Gastroesophageal sphincter (tissue), 3 donors: ENCODE measurements at regions not wholly inside any gene's neighbourhood (a gene's known extent, or its start where the extent isn't known, plus 50 kb on each side); places are given as distances from the start of the nearest gene placed in this dataset.

ENCODE experiments used
- EP300 ChIP-seq: sonication (generic); formaldehyde crosslinking; IDR thresholded peaks from one replicate; pipeline ENCODE4 v1.6.1; 2017; ENCODE audit warnings: antibody characterized with exemption, mild to moderate bottlenecking
- POLR2AphosphoS5 ChIP-seq: sonication (generic); formaldehyde crosslinking; IDR thresholded peaks from one replicate; pipeline ENCODE4 v1.6.1; 2017; ENCODE audit warnings: antibody characterized with exemption
- TF ChIP-seq, protein P1 (sequence below), 4 experiments: fragments of 200-600 bp in 2 of 4; fragments of 450-650 bp in 2 of 4; sonication (generic) in 1 of 4; IDR thresholded peaks; one replicate each; pipeline ENCODE4 v1.5.1; 2017 to 2019; ENCODE audit warnings: antibody characterized with exemption in 4 of 4, mild to moderate bottlenecking in 2 of 4, moderate library complexity in 2 of 4

DNA sequence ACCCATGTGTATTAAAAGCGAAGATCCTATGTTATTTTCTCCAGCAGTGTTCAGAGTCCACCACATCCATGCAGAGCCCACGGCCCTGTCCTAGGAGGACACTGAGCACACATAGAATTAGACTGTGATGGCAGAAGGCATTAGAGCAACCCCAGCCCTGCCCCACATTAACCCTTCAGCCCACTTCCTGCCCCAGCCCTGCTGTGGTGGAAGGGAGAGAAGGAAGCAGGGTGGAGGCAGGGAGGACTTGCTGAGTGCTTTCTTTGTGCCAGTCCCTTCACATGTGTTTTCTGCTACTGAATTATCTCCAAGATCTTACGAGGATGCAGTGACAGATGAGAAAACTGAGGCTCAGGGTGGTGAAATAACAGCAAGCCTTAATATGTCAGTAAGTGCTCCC is 339.0 kb downstream of the SMAD2 start:
- TF ChIP-seq, protein P1, sequence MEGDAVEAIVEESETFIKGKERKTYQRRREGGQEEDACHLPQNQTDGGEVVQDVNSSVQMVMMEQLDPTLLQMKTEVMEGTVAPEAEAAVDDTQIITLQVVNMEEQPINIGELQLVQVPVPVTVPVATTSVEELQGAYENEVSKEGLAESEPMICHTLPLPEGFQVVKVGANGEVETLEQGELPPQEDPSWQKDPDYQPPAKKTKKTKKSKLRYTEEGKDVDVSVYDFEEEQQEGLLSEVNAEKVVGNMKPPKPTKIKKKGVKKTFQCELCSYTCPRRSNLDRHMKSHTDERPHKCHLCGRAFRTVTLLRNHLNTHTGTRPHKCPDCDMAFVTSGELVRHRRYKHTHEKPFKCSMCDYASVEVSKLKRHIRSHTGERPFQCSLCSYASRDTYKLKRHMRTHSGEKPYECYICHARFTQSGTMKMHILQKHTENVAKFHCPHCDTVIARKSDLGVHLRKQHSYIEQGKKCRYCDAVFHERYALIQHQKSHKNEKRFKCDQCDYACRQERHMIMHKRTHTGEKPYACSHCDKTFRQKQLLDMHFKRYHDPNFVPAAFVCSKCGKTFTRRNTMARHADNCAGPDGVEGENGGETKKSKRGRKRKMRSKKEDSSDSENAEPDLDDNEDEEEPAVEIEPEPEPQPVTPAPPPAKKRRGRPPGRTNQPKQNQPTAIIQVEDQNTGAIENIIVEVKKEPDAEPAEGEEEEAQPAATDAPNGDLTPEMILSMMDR (IDR thresholded peaks at IDR 0.05) = no peak
- TF ChIP-seq EP300 (no peak), POLR2AphosphoS5 (no peak)
